Anterior cingulate cortex (tissue), 58 donors: ENCODE measurements at regions not wholly inside any gene's neighbourhood (a gene's known extent, or its start where the extent isn't known, plus 50 kb on each side); places are given as distances from the start of the nearest gene placed in this dataset.
A peak's percentile ranks its signal among the peaks of the same experiment; 100 is the strongest.

ENCODE experiments used
- DNase-seq, 58 donors: peaks; one replicate each; lab custom pipeline; 2025; lab: John Stamatoyannopoulos, UW

DNA sequence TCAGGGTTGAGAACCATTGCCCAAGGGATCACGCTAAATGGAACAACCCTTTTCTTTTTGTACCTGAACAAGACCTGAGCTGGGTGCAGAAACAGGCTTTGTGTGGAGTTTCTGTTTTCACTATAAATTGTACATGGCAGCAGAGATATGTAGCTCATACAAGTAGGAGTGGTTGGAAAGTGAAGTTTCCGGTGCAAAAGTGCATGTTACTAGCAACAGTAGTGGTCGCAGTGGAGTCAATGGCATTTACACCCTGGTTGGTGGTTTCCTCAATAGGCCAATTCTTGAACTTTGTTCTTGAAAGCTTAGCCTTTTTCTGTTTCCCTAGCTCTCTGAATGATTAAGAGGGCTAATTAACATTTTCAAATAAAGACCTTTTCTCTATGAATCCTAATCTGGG is 170.7 kb downstream of the NEBL start:
- no peak for DNase-seq

GRCh38 chr10:20714979-20715378 is 182.1 kb downstream of the NEBL start:
- DNase-seq: no peak

- no peak for DNase-seq
Measured at GRCh38 chr10:20714518-20714917, 182.6 kb downstream of the NEBL start.

DNA sequence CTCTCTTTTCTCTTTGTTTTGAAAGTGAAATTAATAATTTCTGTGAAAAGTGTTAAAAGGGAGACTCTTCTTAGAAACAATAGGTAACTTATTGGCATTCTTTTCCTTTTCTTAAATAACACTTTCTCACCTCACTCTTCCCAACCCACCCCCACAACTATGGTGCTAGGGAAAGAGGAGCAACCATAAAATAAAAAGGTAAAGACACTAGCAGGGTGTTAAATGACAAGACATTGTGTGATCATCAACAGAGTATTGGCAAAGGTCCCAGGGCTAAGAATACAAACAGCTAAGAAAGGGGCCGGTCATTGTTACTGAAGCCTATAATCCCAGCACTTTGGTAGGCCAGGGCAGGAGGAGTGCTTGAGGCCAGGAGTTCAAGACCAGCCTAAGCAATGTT is 183.7 kb downstream of the NEBL start:
- no peak for DNase-seq

- DNase-seq: no peak
Measured at GRCh38 chr10:20712774-20713173, 184.3 kb downstream of the NEBL start.

DNA sequence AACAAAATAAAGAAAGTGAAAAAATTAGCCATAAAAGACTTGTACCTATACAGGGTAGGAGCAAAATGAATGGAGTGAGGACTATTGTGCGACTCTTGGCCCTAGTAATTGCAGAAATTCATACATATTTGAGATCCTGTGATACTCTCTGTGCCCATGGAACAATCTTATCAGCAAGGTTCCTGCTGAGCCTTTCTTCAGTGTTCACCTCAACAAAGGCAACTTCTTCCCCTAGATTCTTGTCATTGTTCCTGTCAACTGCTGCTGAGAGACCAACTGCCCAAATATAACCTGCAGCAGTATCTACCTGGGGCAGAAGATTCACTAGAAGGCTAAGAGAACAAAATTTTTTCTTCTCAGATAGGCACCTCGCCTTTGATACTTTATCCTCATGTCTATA is 187.4 kb downstream of the NEBL start:
- DNase-seq: no peak

DNA sequence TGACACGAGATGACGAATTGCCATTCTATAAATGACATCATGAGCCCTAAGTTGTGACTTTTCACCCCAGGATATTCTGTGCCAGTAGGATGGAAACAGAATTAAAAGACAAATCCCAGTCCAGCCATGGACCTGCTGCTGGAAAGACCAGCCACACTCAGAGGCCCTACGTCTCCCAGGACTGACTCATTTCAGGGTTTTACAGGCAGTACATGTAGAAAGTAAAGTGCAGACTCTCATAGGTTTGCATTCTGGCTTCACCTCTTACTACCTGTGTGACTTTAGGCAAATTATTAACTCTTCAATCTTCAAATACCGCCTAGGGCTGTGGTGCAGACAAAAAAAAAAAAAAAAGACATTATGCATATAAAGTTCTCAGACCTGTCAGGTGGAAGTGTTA is 188.8 kb downstream of the NEBL start:
- no peak for DNase-seq

- DNase-seq: no peak
Measured at GRCh38 chr10:20707251-20707650, 189.9 kb downstream of the NEBL start.

DNA sequence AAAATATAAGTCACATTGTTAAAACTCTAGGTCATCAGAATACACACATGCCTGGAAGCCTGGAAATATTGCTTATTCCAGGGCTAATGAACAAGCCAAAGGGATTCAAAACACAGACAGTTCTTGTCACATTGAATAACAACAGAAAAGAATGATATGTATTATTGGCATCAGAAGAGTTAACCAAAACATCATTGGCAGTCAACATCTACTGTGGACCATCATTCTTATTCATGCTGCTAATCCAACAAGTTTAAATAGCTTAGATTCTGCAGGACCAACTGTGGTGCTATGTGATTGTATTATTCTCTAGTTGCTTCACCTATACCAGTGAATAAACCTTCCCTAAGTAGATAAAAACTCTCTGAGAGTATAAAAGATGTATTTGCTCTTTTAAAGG is 198.3 kb downstream of the NEBL start:
- no peak for DNase-seq

GRCh38 chr10:20694296-20694695 is 202.8 kb downstream of the NEBL start:
- no peak for DNase-seq

DNA sequence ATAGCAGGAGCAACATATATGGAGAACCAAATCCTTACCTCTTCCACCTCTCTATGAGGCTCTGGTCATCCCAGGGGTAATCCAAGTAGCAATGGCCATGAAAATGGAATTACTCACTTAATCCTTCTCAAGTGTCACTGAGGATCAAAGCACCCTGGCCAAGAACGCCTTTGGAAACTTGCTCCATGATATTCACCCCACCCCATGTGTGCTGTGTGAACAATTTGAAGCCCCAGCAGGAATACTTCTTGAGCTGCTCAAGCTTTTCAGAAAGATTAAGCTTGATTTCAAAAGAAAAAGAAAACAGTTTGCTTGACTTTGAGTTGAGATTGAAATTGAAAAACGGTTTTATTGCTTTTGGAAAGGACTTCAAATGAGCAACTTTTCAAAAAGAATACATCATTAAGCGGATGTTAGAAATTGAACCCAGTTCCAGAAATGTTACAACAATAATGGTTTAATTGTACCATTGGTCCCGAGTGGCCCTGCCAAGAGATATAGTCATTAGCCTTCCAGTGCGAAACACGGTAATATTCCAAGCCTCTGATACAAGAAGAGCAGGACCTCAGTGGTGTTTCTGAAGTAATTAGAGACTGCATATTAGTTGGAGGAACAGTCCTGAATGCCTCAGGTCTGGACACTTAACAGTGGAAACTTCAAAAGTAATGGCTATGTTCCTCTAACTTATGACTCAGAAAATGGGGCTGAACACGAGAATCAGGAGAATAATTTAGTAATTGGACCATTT is 208.1 kb downstream of the NEBL start:
- no peak for DNase-seq

DNA sequence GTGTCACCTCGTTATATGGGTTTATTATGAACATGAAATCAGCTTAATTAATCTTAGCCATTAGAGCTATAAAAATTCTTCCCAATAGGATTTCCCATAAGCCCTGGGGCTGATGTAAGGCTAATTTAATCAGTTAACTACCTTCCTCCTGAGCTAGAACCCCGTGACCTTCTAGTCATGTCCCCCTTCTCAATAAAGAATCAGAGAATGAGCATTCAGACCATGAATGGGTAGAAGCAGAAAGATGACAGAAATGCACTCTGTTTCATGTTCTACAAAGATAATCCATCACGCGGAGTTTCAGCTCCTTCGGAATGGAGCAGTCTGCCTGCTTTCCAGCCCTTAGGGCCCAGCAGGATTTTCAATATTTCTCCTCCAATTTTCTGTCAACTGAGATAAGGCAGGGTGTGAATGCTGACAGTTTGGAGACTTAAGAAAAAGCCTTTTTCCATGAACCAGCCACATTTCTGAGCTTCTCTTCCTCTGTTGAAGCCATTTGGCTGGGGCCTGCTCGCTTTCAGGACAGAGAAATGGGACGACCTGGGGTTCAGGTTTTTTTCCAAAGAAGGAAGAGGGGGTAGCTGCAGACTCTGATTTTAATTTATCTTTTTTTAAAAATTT is 211.0 kb downstream of the NEBL start:
- no peak for DNase-seq

DNA sequence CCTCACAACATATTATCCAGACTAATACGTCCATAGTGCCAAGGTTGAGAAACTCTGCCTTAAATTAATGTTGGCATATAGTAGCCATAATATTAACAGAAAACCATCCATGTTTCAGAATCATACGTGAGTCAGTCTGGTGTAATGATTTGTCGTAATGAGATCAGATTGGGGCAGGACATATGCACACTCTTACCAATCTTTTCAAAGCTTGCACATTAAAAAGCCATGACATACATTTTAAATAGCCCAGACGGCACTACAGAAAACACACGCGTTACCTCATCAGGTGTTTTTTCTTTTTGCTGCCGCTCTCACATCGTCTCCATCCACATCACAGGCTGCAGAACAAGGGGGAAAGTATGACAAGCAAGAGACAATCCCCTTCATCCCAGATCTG is 211.6 kb downstream of the NEBL start:
- no peak for DNase-seq

DNA sequence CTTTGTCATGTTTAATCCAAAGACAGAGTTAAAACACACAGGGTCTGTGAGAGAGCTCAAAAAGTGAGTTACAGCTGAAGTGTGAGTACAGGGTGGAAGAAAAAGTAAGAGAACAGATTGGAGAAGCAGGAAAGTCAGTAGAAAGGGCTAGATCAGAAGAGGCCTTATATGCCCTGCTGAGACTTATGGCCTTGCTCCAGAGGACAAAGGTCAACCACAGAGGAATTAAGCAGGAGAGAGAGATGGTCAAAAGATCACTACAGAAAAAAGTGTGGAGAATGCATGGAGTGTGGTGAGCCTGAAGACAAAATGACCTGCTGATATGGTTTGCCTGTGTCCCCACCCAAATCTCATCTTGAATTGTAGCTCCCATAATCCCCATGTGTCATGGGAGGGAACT is 213.8 kb downstream of the NEBL start:
- DNase-seq: no peak

- no peak for DNase-seq
Measured at GRCh38 chr10:20682782-20683181, 214.3 kb downstream of the NEBL start.

DNA sequence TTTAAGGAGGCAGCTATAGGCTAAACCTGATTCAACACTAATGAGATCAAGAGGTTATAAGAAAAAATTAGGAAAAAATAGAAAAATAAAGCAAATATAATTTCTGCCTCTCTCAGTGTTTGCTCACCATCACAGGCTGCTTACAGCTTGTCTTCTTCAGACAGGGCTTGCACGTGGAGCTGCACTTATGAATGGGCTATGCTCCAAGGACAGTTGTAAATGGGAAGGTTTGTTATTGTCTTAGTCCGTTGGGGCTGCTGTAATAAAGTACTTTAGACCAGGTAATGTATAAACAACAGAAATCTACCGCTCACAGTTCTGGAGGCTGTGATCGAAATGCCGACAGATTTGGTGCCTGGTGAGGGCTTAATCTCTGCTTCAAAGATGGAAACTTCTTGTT is 219.8 kb downstream of the NEBL start:
- DNase-seq: no peak

DNA sequence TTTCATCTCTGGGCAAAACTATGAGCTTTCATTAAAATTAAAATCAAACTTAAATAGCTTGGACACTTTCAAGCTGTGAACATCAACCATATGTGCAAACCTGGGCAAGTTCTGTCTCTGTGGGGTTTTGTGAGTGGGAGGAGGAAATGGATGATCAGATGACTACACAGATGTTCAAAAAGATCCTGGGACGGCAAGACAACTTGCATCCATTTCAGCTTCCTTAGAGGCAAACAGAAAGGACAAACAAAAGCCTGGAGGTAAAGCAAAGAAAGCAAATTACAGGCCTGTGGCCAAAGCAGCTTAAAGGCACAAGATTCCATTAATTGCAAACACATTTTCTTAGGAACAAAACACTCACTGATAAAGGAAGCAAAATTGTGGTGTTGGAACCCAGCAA is 222.2 kb downstream of the NEBL start:
- peak in 3 of 58 donors; percentile 2 to 39 (median 2) for DNase-seq

- DNase-seq: no peak
Measured at GRCh38 chr10:20673175-20673574, 223.9 kb downstream of the NEBL start.

DNA sequence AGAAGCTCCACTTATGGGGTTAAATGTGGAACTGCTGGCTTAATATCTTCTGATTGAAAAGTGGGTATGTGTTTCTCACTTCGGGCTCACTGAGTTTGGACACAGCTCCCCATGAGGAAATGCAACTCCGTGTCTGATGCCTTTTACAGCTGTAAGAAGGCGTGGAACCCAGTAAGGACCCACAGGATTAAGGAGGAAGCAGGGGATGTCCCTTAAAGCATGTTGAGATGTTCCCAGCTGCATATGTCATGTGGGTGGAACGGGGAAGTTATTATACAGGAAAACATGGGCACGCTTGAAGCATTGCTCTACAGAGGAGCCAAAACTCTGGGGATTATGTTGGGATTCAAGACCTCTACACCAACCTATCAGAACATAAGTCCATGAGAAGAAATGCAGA is 224.4 kb downstream of the NEBL start:
- DNase-seq: no peak

DNA sequence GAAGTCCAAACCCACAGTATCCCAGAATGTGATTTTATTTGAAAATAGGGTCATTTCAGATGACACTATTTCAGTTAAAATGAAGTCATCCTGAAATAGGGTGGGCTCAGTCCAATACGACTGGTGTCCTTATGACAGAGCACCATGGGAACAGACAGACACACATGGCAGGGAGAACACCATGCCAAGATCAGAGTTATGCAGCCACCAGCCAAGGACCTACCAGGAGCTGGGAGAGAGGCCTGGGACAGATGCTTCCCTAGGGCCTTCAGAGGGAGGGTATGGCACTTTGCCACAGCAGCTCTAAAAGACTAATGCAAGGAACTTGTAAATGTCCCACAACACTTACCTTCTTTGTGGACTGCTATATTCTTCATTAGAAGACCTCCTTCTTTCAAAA is 226.5 kb downstream of the NEBL start:
- no peak for DNase-seq

DNA sequence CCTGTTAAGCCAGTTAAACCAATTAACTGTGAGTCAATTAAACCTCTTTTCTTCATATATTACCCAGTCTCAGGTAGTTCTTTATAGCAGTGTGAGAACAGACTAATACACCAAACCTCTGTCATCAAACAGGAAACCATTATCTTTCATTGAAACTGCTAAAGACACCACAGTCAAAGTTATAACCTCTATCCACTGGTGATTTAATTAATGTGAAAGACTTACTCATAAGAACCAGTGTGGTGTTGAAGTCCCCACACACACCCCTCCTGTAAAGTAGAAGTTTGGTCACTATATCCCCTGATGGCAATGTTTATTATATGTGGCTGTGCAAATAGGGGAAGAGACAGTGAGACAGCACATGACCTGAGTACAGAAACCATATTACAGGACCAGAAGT is 228.1 kb downstream of the NEBL start:
- DNase-seq: no peak

DNA sequence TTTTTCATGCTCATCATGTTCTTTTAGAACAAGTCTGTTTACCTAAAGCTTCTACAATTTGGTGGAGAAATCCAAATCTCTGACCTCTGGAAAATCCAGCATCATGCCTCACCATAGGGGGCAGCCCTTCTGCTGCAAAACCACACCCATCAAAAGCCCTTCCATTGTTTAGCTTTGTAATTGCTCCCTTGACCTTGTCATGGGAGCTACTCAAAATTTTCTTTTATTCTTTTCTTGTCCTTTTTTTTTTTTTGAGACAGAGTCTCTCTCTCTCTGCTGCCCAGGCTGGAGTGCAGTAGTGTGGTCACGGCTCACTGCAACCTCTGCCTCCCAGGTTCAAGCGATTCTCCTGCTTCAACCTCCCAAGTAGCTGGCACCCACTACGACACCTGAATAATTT is 234.4 kb downstream of the NEBL start:
- no peak for DNase-seq

DNA sequence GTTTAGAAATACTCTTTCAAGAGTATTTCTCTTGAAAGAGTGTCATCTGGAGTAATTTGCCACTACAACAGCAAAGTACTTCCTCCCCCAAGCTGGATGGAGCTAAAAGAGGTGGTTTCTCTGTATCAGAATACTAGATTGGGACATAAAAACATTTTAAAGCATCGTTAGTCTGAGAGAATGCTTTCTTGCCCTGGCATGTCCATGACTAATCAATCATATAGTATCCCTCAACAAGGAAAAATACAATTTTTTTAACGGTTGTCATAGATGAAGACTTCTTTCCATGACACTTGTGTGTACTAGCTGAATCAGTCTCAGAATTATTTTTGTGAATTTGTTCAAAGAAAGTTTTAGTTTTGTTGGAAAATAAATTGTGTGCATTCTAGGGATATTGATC is 237.9 kb downstream of the NEBL start:
- DNase-seq: no peak
